Amygdala (tissue), 56 donors: ENCODE measurements at regions not wholly inside any gene's neighbourhood (a gene's known extent, or its start where the extent isn't known, plus 50 kb on each side); places are given as distances from the start of the nearest gene placed in this dataset.

ENCODE experiments used
- DNase-seq, 56 donors: peaks; one replicate each; lab custom pipeline; 2025; lab: John Stamatoyannopoulos, UW

- peak in 39 of 56 donors; percentile 0 to 63 (median 8) for DNase-seq
Measured at GRCh38 chrX:134172588-134173259, 64.3 kb upstream of the CCDC160 start.

GRCh38 chrX:134173541-134174272 is 63.3 kb upstream of the CCDC160 start:
- DNase-seq: no peak

GRCh38 chrX:134174273-134174660 is 62.7 kb upstream of the CCDC160 start:
- no peak for DNase-seq

DNA sequence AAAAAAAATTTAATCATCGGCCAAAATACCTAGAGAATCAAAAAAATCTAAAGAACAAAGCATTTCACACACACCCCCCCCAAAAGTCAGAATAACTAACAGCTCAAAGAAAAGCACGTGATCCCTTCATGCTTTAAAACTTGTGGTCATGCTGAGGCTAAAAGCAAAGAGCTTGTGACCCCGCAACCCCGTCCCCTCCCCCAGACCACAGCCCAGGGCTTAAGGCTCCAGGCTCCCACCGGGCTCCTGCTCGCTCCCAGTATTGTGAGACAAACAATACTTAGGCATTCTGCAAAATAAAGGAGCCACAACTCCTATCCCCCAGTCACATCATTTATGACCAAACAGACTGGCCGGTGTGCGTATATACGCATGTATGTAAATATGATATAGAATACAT is 62.1 kb upstream of the CCDC160 start:
- DNase-seq: no peak

DNA sequence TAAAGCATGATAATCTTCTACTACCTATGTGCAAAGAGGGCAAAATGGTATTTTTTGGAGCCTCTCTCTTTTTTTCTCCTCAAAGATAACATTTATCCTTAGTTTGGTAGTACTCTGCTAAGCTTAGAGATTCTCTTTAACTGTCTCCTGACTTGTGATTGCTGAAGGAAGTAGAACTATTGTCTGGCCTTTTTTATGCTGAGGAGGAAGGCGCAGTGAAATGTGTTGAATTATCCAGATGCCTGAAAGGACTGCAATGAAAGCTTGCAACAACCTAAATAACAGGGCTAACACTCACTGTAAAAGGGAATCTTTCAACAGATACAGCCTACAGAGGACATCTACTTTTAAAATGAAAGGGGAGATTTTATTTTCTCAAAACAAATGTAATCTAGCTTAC is 59.5 kb upstream of the CCDC160 start:
- no peak for DNase-seq

DNA sequence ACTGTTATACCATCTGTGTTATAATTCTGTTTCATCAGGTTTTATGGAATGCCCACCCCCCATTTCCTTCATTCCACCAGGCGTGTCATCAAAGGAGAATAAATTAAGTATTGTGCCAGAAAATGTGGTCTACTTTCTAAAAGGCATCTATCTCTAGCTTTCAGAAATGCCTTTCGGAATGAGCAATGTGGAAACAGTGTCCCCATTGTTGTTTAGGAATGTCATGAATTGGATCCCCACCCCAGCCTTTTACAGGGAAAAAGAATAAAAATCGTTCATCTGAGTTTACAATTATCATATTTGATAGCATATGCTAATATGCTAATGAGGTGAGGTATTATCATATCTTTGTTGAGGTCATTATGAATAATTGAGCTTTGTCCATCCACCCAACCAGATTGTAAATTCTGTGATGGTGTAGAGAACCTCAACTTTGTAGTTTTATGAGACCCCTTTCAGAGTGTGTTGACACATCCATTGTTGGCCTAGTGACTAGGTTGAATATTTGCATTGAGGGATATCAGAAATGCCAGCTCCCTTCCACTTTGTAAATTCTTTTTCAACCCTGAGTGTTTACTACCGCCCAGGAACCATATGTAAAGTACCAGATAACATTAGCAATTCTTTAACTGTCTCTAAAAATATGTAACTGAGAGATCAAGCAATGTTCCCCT is 56.2 kb upstream of the CCDC160 start:
- no peak for DNase-seq

DNA sequence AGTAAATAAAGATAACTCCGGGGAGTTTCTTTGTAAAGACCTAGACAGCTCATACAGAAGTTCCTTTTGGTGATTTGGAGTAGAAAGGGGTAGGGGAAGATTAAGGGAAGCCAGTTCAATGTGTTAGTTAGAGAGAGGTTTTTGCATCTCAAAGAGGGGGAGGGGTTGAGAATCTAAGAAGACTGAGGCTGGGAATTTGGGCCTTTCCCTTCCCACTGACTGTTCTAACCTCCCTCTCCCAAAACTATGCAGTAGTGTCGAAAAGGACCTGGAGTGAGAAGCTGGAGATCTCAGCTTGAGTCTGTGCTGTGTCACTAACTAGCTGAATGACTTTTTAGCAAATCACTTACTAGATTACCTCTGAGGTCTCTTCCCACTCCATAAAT is 55.7 kb upstream of the CCDC160 start:
- no peak for DNase-seq

DNA sequence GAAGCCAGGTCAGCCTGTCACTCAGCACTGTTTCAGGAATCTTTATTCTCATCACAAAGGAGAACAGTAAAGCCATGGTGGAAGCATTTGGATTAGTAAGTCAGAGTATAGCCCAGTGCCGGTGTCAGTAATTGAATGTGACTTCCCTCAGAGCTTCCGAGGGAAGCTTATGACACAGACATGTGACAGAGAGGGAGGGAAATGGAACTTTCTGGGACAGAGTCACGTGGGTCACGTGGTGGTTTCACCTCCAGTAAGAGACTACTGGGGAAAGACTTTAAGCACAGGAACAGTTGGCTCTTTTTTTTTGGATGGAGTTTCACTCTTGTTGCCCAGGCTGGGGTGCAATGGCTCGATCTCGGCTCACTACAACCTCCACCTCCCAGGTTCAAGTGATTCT is 53.3 kb upstream of the CCDC160 start:
- DNase-seq: no peak

GRCh38 chrX:134184936-134185335 is 52.0 kb upstream of the CCDC160 start:
- DNase-seq: no peak

- no peak for DNase-seq
Measured at GRCh38 chrX:134186362-134187121, 50.4 kb upstream of the CCDC160 start.
